HepG2 (cell line): ENCODE measurements at regions not wholly inside any gene's neighbourhood (a gene's known extent, or its start where the extent isn't known, plus 50 kb on each side); places are given as distances from the start of the nearest gene placed in this dataset.
"Not testable (repeated sequence)": the region's sequence is repeated elsewhere in the genome, so short reads cannot be mapped to it uniquely, and the experiment has no call there.

Source experiments
- ATAC-seq: fragments of 200-7000 bp; cut with Tn5 transposase; 3 replicates; pipeline ENCODE4 v1.9.1; 2020; ENCODE audit warnings: mild to moderate bottlenecking, moderate library complexity
- BruUV-seq: library from RNA; stranded (reverse); fragments of 400-500 nt; replicated peaks from 2 replicates; lab custom pipeline; 2021; lab: Mats Ljungman, UMichigan
- CTCF ChIA-PET: fragments of 300-600 bp; formaldehyde crosslinking; extraction: SDS; loops from one replicate; lab custom pipeline; 2021; ENCODE audit warnings: low total read pairs, inconsistent platforms, low intra/inter-chr PET ratio; lab: Yijun Ruan, JAX
- POLR2A ChIA-PET: fragments of 350-600 bp; sonication (Branson Sonifier 250); formaldehyde crosslinking; loops from one replicate; lab custom pipeline; 2020; ENCODE audit warnings: antibody characterized with exemption, inconsistent platforms; lab: Yijun Ruan, JAX
- DNase-seq: peaks from one replicate; pipeline ENCODE4 v3.0.0-alpha.2; 2015; ENCODE audit warnings: low spot score
- FAIRE-seq: peaks from 3 replicates; lab custom pipeline; 2011; peaks lifted over from hg19 to GRCh38; lab: Jason Lieb, UNC
- H2AFZ ChIP-seq: one replicate; pipeline ENCODE4 v1.6.1; 2011; ENCODE audit warnings: low read length, inconsistent platforms
- H3K27ac ChIP-seq: fragments of 300-600 bp; 3 replicates; pipeline ENCODE4 v1.8.0; 2011; ENCODE audit warnings: mixed run types, mild to moderate bottlenecking, mixed read lengths, low read length, inconsistent platforms; ENCODE audit not compliant: insufficient read depth; ENCODE audit errors: extremely low read length
- H3K27me3 ChIP-seq, 2 experiments: fragments of 200-600 bp in 1 of 2; 2 replicates in 1 of 2; 3 replicates in 1 of 2; pipeline versions ENCODE4 v1.6.0 to v1.8.0; 2011; ENCODE audit warnings: low read length in 2 of 2, mild to moderate bottlenecking in 2 of 2, moderate library complexity in 2 of 2, inconsistent platforms in 1 of 2; ENCODE audit not compliant: insufficient read depth in 2 of 2, control insufficient read depth in 1 of 2
- H3K36me3 ChIP-seq, 2 experiments: fragments of 200-600 bp in 1 of 2; replicated peaks in 1 of 2; 2 replicates in 1 of 2; 3 replicates in 1 of 2; pipeline versions ENCODE4 v1.5.1 to v1.8.0; 2011; ENCODE audit warnings: low read length in 2 of 2, inconsistent platforms in 1 of 2; ENCODE audit not compliant: insufficient read depth in 2 of 2, control insufficient read depth in 1 of 2
- H3K4me1 ChIP-seq: 2 replicates; pipeline ENCODE4 v1.5.1; 2012; ENCODE audit warnings: low read length, inconsistent platforms; ENCODE audit not compliant: insufficient read depth
- H3K4me2 ChIP-seq: 2 replicates; pipeline ENCODE4 v1.6.0; 2011; ENCODE audit warnings: low read depth, low read length, inconsistent platforms
- H3K4me3 ChIP-seq, 3 experiments: fragments of 200-600 bp in 1 of 3; sonication (generic), shearing (Covaris generic) in 1 of 3; replicated peaks in 1 of 3; 2 replicates each; pipeline ENCODE4 v1.5.1; 2011 to 2016; ENCODE audit warnings: low read length in 3 of 3, inconsistent platforms in 2 of 3, low read depth in 2 of 3, mild to moderate bottlenecking in 2 of 3, control low read depth in 1 of 3, mixed read lengths in 1 of 3; ENCODE audit not compliant: insufficient read depth in 1 of 3
- H3K79me2 ChIP-seq: one replicate; pipeline ENCODE4 v1.6.1; 2011; ENCODE audit warnings: low read length, inconsistent platforms; ENCODE audit not compliant: insufficient read depth
- H3K9ac ChIP-seq: 2 replicates; pipeline ENCODE4 v1.6.0; 2011; ENCODE audit warnings: mild to moderate bottlenecking, low read depth, low read length, inconsistent platforms; ENCODE audit not compliant: insufficient read depth
- H3K9me3 ChIP-seq: 2 replicates; pipeline ENCODE4 v1.5.1; 2012; ENCODE audit warnings: mild to moderate bottlenecking, low read length
- H4K20me1 ChIP-seq: 2 replicates; pipeline ENCODE4 v1.6.0; 2011; ENCODE audit warnings: inconsistent platforms, mild to moderate bottlenecking, low read length, moderate library complexity; ENCODE audit not compliant: insufficient read depth
- WGBS: methylation state at CpG from one replicate; pipeline ENCODE4 v1.1.6; 2017; ENCODE audit warnings: low lambda C conversion rate; 5-methylcytosine and 5-hydroxymethylcytosine counted together
- in situ Hi-C: cut with HindIII; loops from 2 replicates; pipeline ENCODE4 v1.10.0; 2017; ENCODE audit warnings: low pct_unique_long_range_greater_than_20kb; ENCODE audit not compliant: extremely low pct_ligation_motif_present
- intact Hi-C: fragments of 100-400 bp; cut with micrococcal nuclease; formaldehyde crosslinking; loops from one replicate; pipeline ENCODE4 v1.10.0; 2022; ENCODE audit not compliant: unreplicated experiment

- H3K27me3 ChIP-seq, H3K9ac ChIP-seq, DNase-seq, H4K20me1 ChIP-seq, CTCF ChIA-PET, intact Hi-C loops, H3K36me3 ChIP-seq, H3K4me2 ChIP-seq, H3K79me2 ChIP-seq, H3K4me3 ChIP-seq, H3K9me3 ChIP-seq, H2AFZ ChIP-seq, ATAC-seq, POLR2A ChIA-PET, BruUV-seq, in situ Hi-C loops, H3K4me1 ChIP-seq, H3K27ac ChIP-seq, FAIRE-seq: not testable (repeated sequence)
- WGBS: 72% methylated on average over 4 of the region's 4 CpGs
These were observed 369.9 kb downstream of the ANAPC1 start for GRCh38 chr2:111514138-111514537.

GRCh38 chr2:111517050-111517720 is 366.8 kb downstream of the ANAPC1 start:
- in situ Hi-C loops, BruUV-seq, H4K20me1 ChIP-seq, FAIRE-seq, H3K79me2 ChIP-seq, DNase-seq, intact Hi-C loops, H3K27ac ChIP-seq, ATAC-seq, H3K36me3 ChIP-seq, POLR2A ChIA-PET, H3K9me3 ChIP-seq, H3K27me3 ChIP-seq, CTCF ChIA-PET, H3K4me3 ChIP-seq, H3K9ac ChIP-seq, H3K4me2 ChIP-seq, H2AFZ ChIP-seq: not testable (repeated sequence)
- H3K4me1 ChIP-seq: peaks cover 11% of the 10 kb centered on the region
- 84% methylated on average over 1 of the region's 2 CpGs for WGBS

- H3K4me3 ChIP-seq, H4K20me1 ChIP-seq, H3K36me3 ChIP-seq, ATAC-seq, BruUV-seq, H3K4me2 ChIP-seq, DNase-seq, FAIRE-seq, H3K27ac ChIP-seq, CTCF ChIA-PET, H2AFZ ChIP-seq, H3K27me3 ChIP-seq, intact Hi-C loops, in situ Hi-C loops, H3K9ac ChIP-seq, POLR2A ChIA-PET, H3K9me3 ChIP-seq, H3K79me2 ChIP-seq: not testable (repeated sequence)
- H3K4me1 ChIP-seq: peaks cover 16% of the 10 kb centered on the region
- 66% methylated on average over 2 of the region's 2 CpGs for WGBS
These were observed 366.3 kb downstream of the ANAPC1 start for GRCh38 chr2:111517721-111518053.
